DMS114 treated with DMSO at 0.1 percent for 48 hours (cell line): ENCODE measurements at regions not wholly inside any gene's neighbourhood (a gene's known extent, or its start where the extent isn't known, plus 50 kb on each side); places are given as distances from the start of the nearest gene placed in this dataset.

Experiments
- DNase-seq: peaks from one replicate; lab custom pipeline; 2025; ENCODE audit not compliant: unreplicated experiment; lab: John Stamatoyannopoulos, UW

- no peak for DNase-seq
Measured at GRCh38 chr5:5704352-5704751, 281.9 kb downstream of the ICE1 start.

- no peak for DNase-seq
Measured at GRCh38 chr5:5702934-5703333, 280.5 kb downstream of the ICE1 start.

GRCh38 chr5:5700549-5700948 lies 278.1 kb downstream of the ICE1 start:
- DNase-seq, result no peak

GRCh38 chr5:5699062-5699461 lies 276.6 kb downstream of the ICE1 start:
- DNase-seq, result no peak

GRCh38 chr5:5695266-5695665 lies 272.8 kb downstream of the ICE1 start:
- DNase-seq, result no peak

- no peak for DNase-seq
Measured at GRCh38 chr5:5688925-5689310, 266.4 kb downstream of the ICE1 start.

GRCh38 chr5:5688194-5688924 lies 265.9 kb downstream of the ICE1 start:
- DNase-seq, result no peak

GRCh38 chr5:5687113-5687512 lies 264.6 kb downstream of the ICE1 start:
- no peak for DNase-seq

- DNase-seq, result no peak
Measured at GRCh38 chr5:5686356-5686755, 263.9 kb downstream of the ICE1 start.

- DNase-seq, result no peak
Measured at GRCh38 chr5:5685737-5686136, 263.3 kb downstream of the ICE1 start.

- no peak for DNase-seq
Measured at GRCh38 chr5:5683174-5683573, 260.7 kb downstream of the ICE1 start.

- no peak for DNase-seq
Measured at GRCh38 chr5:5678909-5679308, 256.4 kb downstream of the ICE1 start.

GRCh38 chr5:5677738-5678137 lies 255.3 kb downstream of the ICE1 start:
- no peak for DNase-seq

- no peak for DNase-seq
Measured at GRCh38 chr5:5676218-5676617, 253.7 kb downstream of the ICE1 start.

GRCh38 chr5:5675511-5675910 lies 253.0 kb downstream of the ICE1 start:
- no peak for DNase-seq

GRCh38 chr5:5671823-5672222 lies 249.3 kb downstream of the ICE1 start:
- no peak for DNase-seq

GRCh38 chr5:5667136-5667554 lies 244.7 kb downstream of the ICE1 start:
- no peak for DNase-seq

GRCh38 chr5:5666369-5666768 lies 243.9 kb downstream of the ICE1 start:
- DNase-seq, result no peak

GRCh38 chr5:5666076-5666365 lies 243.5 kb downstream of the ICE1 start:
- DNase-seq, result no peak

- no peak for DNase-seq
Measured at GRCh38 chr5:5665225-5666075, 243.0 kb downstream of the ICE1 start.

- no peak for DNase-seq
Measured at GRCh38 chr5:5658889-5659465, 236.5 kb downstream of the ICE1 start.

- no peak for DNase-seq
Measured at GRCh38 chr5:5658226-5658625, 235.7 kb downstream of the ICE1 start.
